Liver (tissue), 3 donors: ENCODE measurements at regions not wholly inside any gene's neighbourhood (a gene's known extent, or its start where the extent isn't known, plus 50 kb on each side); places are given as distances from the start of the nearest gene placed in this dataset.

Experiments
- CTCF ChIP-seq: fragments of 150-350 bp; IDR thresholded peaks from 2 replicates; pipeline ENCODE4 v1.5.1; 2017; ENCODE audit warnings: improper control_type of control experiment, low read depth, low read length; ENCODE audit not compliant: missing input control
- FOXA1 ChIP-seq: IDR thresholded peaks from 2 replicates; pipeline ENCODE4 v1.6.1; 2016; ENCODE audit warnings: antibody characterized with exemption
- GABPA ChIP-seq, 2 donors: IDR thresholded peaks in 1 of 2; conservative IDR thresholded peaks in 1 of 2; 2 replicates each; pipeline ENCODE4 v1.6.1; 2016; ENCODE audit warnings: antibody characterized with exemption in 2 of 2, mild to moderate bottlenecking in 1 of 2, moderate library complexity in 1 of 2
- JUND ChIP-seq, 2 donors: IDR thresholded peaks; 2 replicates each; pipeline ENCODE4 v1.6.1; 2016; ENCODE audit warnings: antibody characterized with exemption in 2 of 2
- SP1 ChIP-seq: IDR thresholded peaks from 2 replicates; pipeline ENCODE4 v1.6.1; 2018; ENCODE audit warnings: antibody characterized with exemption, mild to moderate bottlenecking
- TAF1 ChIP-seq: conservative IDR thresholded peaks from 2 replicates; pipeline ENCODE4 v1.6.1; 2016; ENCODE audit warnings: antibody characterized with exemption, mild to moderate bottlenecking
- YY1 ChIP-seq: IDR thresholded peaks from 2 replicates; pipeline ENCODE4 v1.6.1; 2016; ENCODE audit warnings: antibody characterized with exemption, mild to moderate bottlenecking
- TF ChIP-seq, protein P1 (sequence below): IDR thresholded peaks from 2 replicates; pipeline ENCODE4 v1.6.1; 2016; ENCODE audit warnings: antibody characterized with exemption
- TF ChIP-seq, protein P2 (sequence below): IDR thresholded peaks from 2 replicates; pipeline ENCODE4 v1.6.1; 2016; ENCODE audit warnings: antibody characterized with exemption
- TF ChIP-seq, protein P3 (sequence below): IDR thresholded peaks from 2 replicates; pipeline ENCODE4 v1.6.1; 2016; ENCODE audit warnings: antibody characterized with exemption, mild to moderate bottlenecking
- donor health status: healthy.
- donor health status: healthy.

GRCh38 chr16:52364500-52364899 is 182.4 kb downstream of the TOX3 start:
- TF ChIP-seq CTCF (no peak), GABPA (IDR thresholded peaks at IDR 0.05 in 1 of 2, conservative IDR thresholded peaks at IDR 0.05 in 1 of 2) (no peak), TAF1 (no peak), SP1 (no peak), FOXA1 (no peak), YY1 (no peak), JUND (IDR thresholded peaks at IDR 0.05) (no peak)
- TF ChIP-seq, protein P1, sequence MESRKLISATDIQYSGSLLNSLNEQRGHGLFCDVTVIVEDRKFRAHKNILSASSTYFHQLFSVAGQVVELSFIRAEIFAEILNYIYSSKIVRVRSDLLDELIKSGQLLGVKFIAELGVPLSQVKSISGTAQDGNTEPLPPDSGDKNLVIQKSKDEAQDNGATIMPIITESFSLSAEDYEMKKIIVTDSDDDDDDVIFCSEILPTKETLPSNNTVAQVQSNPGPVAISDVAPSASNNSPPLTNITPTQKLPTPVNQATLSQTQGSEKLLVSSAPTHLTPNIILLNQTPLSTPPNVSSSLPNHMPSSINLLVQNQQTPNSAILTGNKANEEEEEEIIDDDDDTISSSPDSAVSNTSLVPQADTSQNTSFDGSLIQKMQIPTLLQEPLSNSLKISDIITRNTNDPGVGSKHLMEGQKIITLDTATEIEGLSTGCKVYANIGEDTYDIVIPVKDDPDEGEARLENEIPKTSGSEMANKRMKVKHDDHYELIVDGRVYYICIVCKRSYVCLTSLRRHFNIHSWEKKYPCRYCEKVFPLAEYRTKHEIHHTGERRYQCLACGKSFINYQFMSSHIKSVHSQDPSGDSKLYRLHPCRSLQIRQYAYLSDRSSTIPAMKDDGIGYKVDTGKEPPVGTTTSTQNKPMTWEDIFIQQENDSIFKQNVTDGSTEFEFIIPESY: no peak
- TF ChIP-seq, protein P2, sequence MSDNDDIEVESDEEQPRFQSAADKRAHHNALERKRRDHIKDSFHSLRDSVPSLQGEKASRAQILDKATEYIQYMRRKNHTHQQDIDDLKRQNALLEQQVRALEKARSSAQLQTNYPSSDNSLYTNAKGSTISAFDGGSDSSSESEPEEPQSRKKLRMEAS: no peak
- TF ChIP-seq, protein P3, sequence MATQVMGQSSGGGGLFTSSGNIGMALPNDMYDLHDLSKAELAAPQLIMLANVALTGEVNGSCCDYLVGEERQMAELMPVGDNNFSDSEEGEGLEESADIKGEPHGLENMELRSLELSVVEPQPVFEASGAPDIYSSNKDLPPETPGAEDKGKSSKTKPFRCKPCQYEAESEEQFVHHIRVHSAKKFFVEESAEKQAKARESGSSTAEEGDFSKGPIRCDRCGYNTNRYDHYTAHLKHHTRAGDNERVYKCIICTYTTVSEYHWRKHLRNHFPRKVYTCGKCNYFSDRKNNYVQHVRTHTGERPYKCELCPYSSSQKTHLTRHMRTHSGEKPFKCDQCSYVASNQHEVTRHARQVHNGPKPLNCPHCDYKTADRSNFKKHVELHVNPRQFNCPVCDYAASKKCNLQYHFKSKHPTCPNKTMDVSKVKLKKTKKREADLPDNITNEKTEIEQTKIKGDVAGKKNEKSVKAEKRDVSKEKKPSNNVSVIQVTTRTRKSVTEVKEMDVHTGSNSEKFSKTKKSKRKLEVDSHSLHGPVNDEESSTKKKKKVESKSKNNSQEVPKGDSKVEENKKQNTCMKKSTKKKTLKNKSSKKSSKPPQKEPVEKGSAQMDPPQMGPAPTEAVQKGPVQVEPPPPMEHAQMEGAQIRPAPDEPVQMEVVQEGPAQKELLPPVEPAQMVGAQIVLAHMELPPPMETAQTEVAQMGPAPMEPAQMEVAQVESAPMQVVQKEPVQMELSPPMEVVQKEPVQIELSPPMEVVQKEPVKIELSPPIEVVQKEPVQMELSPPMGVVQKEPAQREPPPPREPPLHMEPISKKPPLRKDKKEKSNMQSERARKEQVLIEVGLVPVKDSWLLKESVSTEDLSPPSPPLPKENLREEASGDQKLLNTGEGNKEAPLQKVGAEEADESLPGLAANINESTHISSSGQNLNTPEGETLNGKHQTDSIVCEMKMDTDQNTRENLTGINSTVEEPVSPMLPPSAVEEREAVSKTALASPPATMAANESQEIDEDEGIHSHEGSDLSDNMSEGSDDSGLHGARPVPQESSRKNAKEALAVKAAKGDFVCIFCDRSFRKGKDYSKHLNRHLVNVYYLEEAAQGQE: no peak
